GM12873 (cell line): ENCODE measurements at regions not wholly inside any gene's neighbourhood (a gene's known extent, or its start where the extent isn't known, plus 50 kb on each side); places are given as distances from the start of the nearest gene placed in this dataset.

Experiments
- TF ChIP-seq, protein P1 (sequence below): IDR thresholded peaks from 2 replicates; pipeline ENCODE4 v1.5.1; 2012; ENCODE audit warnings: low read depth, mild to moderate bottlenecking, moderate library complexity, low read length, control low read depth; ENCODE audit not compliant: insufficient read depth; ENCODE audit errors: missing control alignments

DNA sequence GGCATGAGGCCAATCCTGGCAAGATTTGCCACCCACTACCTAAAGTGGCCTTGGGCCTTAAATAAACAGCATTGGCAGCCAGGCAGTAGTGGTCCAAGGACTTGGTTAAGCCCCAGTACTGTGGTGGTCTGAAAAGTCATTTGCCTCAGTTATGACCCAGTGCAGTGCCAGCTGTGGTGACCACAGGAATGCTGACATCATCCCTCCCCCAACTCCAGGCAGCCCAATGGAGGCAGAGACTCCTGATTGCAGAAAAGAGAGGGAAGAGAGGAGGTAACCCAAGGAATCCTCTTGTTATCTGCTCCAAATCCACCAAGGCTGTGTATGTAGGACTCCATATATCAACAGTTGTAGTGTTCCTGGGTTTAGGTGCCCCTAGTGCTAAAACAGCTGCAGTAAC, 883.6 kb downstream of the SQOR start:
- TF ChIP-seq, protein P1, sequence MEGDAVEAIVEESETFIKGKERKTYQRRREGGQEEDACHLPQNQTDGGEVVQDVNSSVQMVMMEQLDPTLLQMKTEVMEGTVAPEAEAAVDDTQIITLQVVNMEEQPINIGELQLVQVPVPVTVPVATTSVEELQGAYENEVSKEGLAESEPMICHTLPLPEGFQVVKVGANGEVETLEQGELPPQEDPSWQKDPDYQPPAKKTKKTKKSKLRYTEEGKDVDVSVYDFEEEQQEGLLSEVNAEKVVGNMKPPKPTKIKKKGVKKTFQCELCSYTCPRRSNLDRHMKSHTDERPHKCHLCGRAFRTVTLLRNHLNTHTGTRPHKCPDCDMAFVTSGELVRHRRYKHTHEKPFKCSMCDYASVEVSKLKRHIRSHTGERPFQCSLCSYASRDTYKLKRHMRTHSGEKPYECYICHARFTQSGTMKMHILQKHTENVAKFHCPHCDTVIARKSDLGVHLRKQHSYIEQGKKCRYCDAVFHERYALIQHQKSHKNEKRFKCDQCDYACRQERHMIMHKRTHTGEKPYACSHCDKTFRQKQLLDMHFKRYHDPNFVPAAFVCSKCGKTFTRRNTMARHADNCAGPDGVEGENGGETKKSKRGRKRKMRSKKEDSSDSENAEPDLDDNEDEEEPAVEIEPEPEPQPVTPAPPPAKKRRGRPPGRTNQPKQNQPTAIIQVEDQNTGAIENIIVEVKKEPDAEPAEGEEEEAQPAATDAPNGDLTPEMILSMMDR = no peak

DNA sequence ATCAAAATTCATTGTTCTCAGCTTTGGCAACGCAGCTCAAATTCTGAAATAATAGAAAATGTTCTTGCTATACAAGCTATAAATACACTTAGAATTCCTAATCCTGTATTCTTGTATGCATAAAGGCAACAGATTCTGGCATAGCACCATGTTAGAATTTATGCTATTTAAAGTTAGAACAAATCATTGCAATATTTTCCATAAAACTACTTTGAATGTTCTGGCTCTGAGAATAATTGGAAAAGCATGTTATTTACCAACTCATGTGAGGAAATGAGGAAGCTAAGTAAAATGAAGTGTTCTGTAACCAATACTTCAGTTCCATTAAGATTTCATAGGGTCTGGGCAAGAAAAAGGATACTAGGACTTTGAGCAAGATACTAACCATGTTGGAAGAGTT, 888.9 kb downstream of the SQOR start:
- TF ChIP-seq, protein P1 = no peak

DNA sequence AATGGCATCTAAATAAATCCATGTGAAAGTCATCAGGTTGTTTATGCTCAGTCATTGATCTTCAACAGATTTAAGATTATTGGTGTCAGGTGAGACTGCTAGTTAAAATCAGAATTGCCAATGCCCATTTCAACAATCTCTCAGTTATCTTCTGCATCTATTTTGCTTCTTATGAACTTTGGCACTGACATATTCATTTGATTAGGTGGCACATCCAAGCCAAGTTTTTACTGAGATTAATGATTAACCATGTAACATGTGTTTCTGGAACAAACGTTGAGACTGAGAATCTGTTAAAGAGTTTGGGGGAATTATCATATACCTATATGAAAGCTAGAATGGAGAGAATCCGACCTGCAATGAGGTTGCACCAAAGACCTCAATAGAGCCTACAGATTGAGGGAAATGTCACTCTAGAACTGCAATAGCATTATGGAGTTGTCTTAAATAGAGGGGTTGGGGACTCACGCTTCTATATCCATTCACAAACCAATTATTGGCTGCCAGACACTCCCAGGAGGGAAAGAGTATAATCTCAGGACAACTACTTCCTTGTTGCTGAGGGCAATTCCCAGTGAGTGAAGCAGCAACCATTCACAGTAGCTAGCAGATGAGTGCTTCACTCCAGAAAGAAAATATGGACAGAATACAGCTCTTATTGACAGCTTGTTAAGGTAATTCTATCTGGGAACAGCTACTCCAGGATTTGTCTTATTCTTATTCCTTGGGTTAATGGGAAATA, 891.3 kb downstream of the SQOR start:
- TF ChIP-seq, protein P1 = no peak

DNA sequence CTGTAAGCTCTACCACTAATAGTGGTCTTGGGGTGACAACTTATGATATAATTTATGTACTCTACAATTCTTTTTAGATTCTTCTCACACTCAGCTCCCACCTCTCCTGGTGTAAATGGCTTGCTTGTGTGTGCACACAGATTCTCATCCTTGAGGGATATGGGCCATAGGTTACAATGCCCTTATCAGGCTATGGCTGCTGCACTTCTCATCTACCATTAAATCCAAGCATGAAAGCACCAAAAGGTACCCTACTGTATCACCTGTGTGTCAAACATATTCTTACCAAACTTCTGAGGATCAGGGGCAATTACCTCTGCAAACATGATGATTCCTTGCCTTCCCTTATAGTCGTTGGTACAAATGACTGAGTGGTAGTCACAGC, 891.9 kb downstream of the SQOR start:
- TF ChIP-seq, protein P1 = no peak

DNA sequence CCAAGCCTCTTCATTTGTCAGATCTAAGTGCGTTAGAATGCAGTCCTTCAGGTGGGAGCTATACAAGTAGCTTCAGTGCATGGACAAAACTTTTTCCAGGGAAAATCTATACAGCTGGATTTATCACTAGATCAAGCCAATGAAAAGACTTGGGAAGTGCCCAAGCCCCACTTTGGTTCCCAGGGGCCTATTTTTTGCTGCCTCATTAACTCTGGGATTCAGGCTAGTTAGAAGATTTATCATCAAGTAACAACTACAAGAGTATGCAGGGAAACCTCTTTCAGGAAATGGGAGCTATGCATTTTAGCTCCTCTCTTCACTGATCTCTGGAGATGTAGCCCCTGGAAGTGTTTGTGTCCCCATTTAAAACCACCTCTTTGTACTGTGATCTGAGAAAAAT, 908.8 kb downstream of the SQOR start:
- TF ChIP-seq, protein P1 = no peak

DNA sequence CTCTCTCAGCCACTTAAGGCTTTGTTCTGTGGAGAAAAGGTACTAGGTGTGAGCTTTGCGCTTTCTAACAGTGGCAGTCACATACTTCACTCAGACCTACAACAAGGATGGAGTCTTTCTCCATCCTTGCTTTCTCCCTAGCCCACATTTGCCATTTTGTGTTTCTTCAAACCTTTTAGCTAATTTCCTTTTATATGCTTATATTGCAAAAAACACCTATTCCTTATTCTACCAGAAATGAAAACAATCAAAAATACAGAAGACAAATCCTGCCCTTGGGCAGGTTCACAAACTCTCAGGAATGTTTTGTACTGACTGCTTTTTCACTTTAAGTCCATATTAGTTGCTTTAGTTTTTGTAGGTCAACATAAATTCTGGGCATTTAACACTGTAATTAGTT, 914.2 kb downstream of the SQOR start:
- TF ChIP-seq, protein P1 = no peak

DNA sequence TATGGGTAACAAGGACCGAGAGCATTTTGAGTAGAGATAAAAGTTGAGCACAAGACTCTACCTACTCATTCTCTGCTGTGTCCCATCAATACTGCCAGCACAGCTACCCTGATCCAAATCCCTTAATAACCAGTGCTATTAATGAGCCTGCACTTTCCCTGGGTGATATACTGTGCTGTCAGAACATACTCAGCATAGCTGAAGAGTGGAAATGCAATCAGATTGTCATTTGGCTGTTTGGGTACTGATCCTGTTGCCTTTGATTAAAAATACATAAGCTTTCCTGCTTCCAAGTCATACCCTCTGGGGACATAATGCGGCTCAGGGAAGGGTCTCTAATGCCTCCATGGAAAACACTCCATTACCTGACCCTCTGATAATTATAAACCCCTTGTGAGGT, 917.5 kb downstream of the SQOR start:
- TF ChIP-seq, protein P1 = no peak

DNA sequence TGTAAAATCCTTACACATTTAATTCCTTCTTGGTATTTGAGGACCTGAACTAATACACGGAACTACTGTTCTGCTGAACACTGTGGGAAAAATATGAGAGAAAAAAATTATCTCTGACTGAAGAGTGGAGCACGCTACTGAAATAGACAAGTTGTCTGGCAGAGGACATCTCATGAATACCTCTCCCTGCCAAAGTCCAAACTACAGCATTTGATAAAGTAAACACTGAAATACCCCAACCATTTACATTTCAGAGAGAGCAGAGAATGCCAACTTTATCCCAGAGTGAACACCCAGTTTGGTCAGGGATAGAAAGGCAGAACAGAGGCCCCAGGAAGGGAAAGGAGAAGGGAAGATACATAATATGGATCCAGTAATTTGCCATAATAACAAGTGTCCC, 920.7 kb downstream of the SQOR start:
- TF ChIP-seq, protein P1 = no peak
